SK-N-SH treated with all-trans-retinoic acid at 6 μM for 48 hours (cell line): ENCODE measurements at regions not wholly inside any gene's neighbourhood (a gene's known extent, or its start where the extent isn't known, plus 50 kb on each side); places are given as distances from the start of the nearest gene placed in this dataset.

Source experiments
- ATAC-seq: fragments of 200-7000 bp; cut with Tn5 transposase; 3 replicates; pipeline ENCODE4 v1.9.1; 2020; ENCODE audit warnings: mild to moderate bottlenecking, moderate library complexity
- ARNTL ChIP-seq: fragments of 450-650 bp; formaldehyde crosslinking; IDR thresholded peaks from 2 replicates; pipeline ENCODE4 v1.5.0; 2020; ENCODE audit warnings: low read depth, mild to moderate bottlenecking, moderate library complexity, borderline replicate concordance
- CREB5 ChIP-seq: fragments of 250-450 bp; sonication (Bioruptor Pico); IDR thresholded peaks from 2 replicates; pipeline ENCODE4 v1.5.1; 2020; ENCODE audit warnings: low read depth, mild to moderate bottlenecking, moderate library complexity
- CSRNP3 ChIP-seq: fragments of 250-450 bp; sonication (Bioruptor Pico); IDR thresholded peaks from 2 replicates; pipeline ENCODE4 v1.5.1; 2021; ENCODE audit warnings: mild to moderate bottlenecking, moderate library complexity
- ESRRG ChIP-seq: fragments of 250-450 bp; sonication (Bioruptor Pico); IDR thresholded peaks from 2 replicates; pipeline ENCODE4 v1.6.1; 2021; ENCODE audit warnings: mild to moderate bottlenecking
- GLIS3 ChIP-seq: fragments of 250-450 bp; sonication (Bioruptor Pico); IDR thresholded peaks from 2 replicates; pipeline ENCODE4 v1.5.0; 2020; ENCODE audit warnings: mild to moderate bottlenecking, moderate library complexity
- ISL1 ChIP-seq: fragments of 250-450 bp; sonication (Bioruptor Pico); IDR thresholded peaks from 2 replicates; pipeline ENCODE4 v2.1.2; 2022; ENCODE audit warnings: mild to moderate bottlenecking, moderate library complexity
- OSR1 ChIP-seq: fragments of 250-450 bp; sonication (Bioruptor Pico); IDR thresholded peaks from 2 replicates; pipeline ENCODE4 v1.8.0; 2022; ENCODE audit warnings: moderate library complexity, mild to moderate bottlenecking, inconsistent platforms
- PATZ1 ChIP-seq: fragments of 250-450 bp; sonication (Bioruptor Pico); IDR thresholded peaks from 2 replicates; pipeline ENCODE4 v1.8.0; 2020; ENCODE audit warnings: mild to moderate bottlenecking, moderate library complexity, borderline replicate concordance
- PPARA ChIP-seq: fragments of 250-450 bp; sonication (Bioruptor Pico); IDR thresholded peaks from 2 replicates; pipeline ENCODE4 v1.5.0; 2020; ENCODE audit warnings: mild to moderate bottlenecking, borderline replicate concordance
- SNAI2 ChIP-seq: fragments of 250-450 bp; sonication (Bioruptor Pico); IDR thresholded peaks from 2 replicates; pipeline ENCODE4 v1.5.0; 2020; ENCODE audit warnings: mild to moderate bottlenecking, moderate library complexity
- TSHZ2 ChIP-seq: fragments of 250-450 bp; sonication (Bioruptor Pico); IDR thresholded peaks from 2 replicates; pipeline ENCODE4 v1.5.0; 2020; ENCODE audit warnings: mild to moderate bottlenecking, moderate library complexity
- ZC3H10 ChIP-seq: fragments of 250-450 bp; sonication (Bioruptor Pico); IDR thresholded peaks from 2 replicates; pipeline ENCODE4 v1.5.1; 2021; ENCODE audit warnings: mild to moderate bottlenecking, moderate library complexity
- ZFP3 ChIP-seq: fragments of 250-450 bp; sonication (Bioruptor Pico); IDR thresholded peaks from 2 replicates; pipeline ENCODE4 v1.5.0; 2020; ENCODE audit warnings: mild to moderate bottlenecking, moderate library complexity
- ZFP30 ChIP-seq: fragments of 450-650 bp; formaldehyde crosslinking; IDR thresholded peaks from 2 replicates; pipeline ENCODE4 v1.5.0; 2022; ENCODE audit warnings: mild to moderate bottlenecking, moderate library complexity
- ZNF565 ChIP-seq: fragments of 450-650 bp; formaldehyde crosslinking; conservative IDR thresholded peaks from 2 replicates; pipeline ENCODE4 v1.5.0; 2020; ENCODE audit warnings: low read depth, mild to moderate bottlenecking, moderate library complexity
- ZNF70 ChIP-seq: fragments of 450-650 bp; formaldehyde crosslinking; IDR thresholded peaks from 2 replicates; pipeline ENCODE4 v1.5.0; 2020; ENCODE audit warnings: mild to moderate bottlenecking, moderate library complexity
- ZNF8 ChIP-seq: fragments of 450-650 bp; formaldehyde crosslinking; IDR thresholded peaks from 2 replicates; pipeline ENCODE4 v1.5.0; 2020; ENCODE audit warnings: mild to moderate bottlenecking, moderate library complexity
- TF ChIP-seq, protein P1 (sequence below): fragments of 250-450 bp; sonication (Bioruptor Pico); IDR thresholded peaks from 2 replicates; pipeline ENCODE4 v1.8.0; 2021; ENCODE audit warnings: low read depth, mild to moderate bottlenecking, moderate library complexity, borderline replicate concordance

DNA sequence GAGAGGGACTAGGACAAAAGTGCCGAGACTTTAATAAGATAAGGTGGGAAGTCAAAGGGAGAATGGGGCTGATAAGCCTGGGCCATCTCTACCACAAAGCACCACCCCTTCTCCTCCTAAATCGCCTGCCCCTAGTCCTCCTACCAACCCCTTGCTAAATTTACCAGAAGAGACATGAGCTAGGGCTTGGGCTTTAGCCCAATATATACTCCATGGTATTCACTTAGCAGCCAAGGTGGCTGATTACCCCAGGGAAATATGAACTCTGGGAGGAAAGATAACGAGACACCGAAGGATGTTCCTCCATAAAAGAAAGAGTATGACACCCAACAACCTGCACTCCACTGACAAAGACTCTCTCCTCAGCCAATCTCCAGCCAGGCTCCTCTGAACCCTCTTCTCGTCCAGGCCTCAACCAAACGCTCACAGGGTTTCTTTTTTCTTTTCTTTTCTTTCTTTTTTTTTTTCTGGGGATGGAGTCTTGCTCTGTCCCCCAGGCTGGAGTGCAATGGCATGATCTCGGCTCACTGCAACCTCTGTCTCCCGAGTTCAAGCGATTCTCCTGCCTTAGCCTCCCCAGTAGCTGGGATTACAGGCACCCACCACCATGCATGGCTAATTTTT, 610.2 kb downstream of the UQCRFS1 start:
- no peak for ATAC-seq
- TF ChIP-seq ZFP3 (CRISPR knock-in tag) (no peak), ZFP30 (no peak), PPARA (CRISPR knock-in tag) (no peak), CREB5 (CRISPR knock-in tag) (no peak), TSHZ2 (CRISPR knock-in tag) (no peak), OSR1 (no peak), PATZ1 (CRISPR knock-in tag) (no peak), ZNF70 (CRISPR knock-in tag) (no peak), ARNTL (CRISPR knock-in tag) (no peak), GLIS3 (CRISPR knock-in tag) (no peak), ZNF8 (CRISPR knock-in tag) (no peak), ESRRG (CRISPR knock-in tag) (no peak), ZNF565 (CRISPR knock-in tag) (no peak), SNAI2 (CRISPR knock-in tag) (no peak)
- TF ChIP-seq, protein P1, sequence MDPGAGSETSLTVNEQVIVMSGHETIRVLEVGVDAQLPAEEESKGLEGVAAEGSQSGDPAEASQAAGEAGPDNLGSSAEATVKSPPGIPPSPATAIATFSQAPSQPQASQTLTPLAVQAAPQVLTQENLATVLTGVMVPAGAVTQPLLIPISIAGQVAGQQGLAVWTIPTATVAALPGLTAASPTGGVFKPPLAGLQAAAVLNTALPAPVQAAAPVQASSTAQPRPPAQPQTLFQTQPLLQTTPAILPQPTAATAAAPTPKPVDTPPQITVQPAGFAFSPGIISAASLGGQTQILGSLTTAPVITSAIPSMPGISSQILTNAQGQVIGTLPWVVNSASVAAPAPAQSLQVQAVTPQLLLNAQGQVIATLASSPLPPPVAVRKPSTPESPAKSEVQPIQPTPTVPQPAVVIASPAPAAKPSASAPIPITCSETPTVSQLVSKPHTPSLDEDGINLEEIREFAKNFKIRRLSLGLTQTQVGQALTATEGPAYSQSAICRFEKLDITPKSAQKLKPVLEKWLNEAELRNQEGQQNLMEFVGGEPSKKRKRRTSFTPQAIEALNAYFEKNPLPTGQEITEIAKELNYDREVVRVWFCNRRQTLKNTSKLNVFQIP = no peak

DNA sequence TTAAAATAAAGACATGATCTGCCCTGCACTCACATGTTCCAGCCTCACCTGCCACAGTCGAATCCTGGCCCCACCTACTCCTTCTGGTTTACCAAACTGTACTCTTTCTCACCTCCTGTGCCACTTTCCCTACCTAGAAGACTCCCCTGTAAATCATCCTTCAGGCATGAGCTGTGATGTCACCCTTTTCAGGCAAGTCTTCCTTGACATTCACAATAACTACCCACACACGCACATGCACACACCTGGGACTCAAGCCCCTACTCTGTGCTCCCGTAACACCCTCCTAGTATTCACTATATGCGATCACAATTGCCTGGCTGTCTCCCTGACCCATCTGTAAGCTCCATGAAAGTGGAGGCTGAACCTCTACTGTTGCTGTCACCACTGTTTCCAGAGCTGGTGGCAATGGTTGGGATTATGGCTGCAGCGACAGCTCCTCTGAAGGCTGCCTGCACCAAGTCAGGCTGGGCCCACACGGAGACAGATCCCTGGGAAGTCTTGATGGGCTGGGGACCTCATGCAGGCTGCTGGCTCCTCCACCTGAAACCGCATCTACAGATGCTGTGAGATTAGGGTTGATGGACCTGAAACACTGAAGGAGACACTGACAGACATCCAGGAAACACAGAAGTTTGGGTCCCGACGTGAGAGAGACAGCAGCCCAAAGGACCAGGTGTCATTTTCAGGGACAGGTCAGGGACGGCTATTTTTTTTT, 611.1 kb downstream of the UQCRFS1 start:
- ATAC-seq = no peak
- no peak for TF ChIP-seq ESRRG (CRISPR knock-in tag)

DNA sequence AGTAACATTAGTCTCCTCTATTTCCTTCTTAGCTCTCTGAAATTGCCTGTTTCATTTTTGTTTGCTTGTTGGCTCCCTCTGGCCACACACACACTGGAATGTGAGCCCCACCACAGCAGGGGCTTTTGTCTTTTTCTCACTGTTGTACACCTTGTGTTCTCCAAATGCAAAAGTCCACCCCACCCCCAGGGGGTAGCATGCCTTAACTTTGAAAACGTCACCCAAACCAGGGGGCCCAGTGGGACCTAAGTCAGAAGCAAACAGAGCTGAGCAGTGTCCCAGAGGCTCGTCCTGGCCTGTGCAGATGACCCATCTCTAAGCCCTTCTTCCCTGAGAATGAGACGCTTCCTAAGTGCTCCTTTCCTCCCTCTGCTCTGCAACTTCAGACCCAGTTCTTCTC, 614.1 kb downstream of the UQCRFS1 start:
- no peak for ATAC-seq
- no peak for TF ChIP-seq CREB5 (CRISPR knock-in tag)
- no peak for TF ChIP-seq ZC3H10 (CRISPR knock-in tag)
- no peak for TF ChIP-seq ZNF70 (CRISPR knock-in tag)
- no peak for TF ChIP-seq ARNTL (CRISPR knock-in tag)
- no peak for TF ChIP-seq ISL1 (CRISPR knock-in tag)
- TF ChIP-seq OSR1 = no peak
- no peak for TF ChIP-seq PPARA (CRISPR knock-in tag)
- no peak for TF ChIP-seq ZNF8 (CRISPR knock-in tag)
- TF ChIP-seq CSRNP3 = no peak
- TF ChIP-seq ESRRG (CRISPR knock-in tag) = no peak
- TF ChIP-seq, protein P1 = no peak
